ENCODE measurements at regions not wholly inside any gene's neighbourhood (a gene's known extent, or its start where the extent isn't known, plus 50 kb on each side); places are given as distances from the start of the nearest gene placed in this dataset.

GRCh38 chr15:96882121-96882772, 551.7 kb downstream of the NR2F2 start:
- TF ChIP-seq SUZ12 (IDR thresholded peaks at IDR 0.05; ENCODE audit: extremely low read depth, insufficient read depth, insufficient read length) (no peak), ZNF274 (IDR thresholded peaks at IDR 0.05; ENCODE audit: low read depth, low read length) (no peak)
